Kidney (tissue), 10 donors: ENCODE measurements at regions not wholly inside any gene's neighbourhood (a gene's known extent, or its start where the extent isn't known, plus 50 kb on each side); places are given as distances from the start of the nearest gene placed in this dataset.
"Not testable (repeated sequence)": the region's sequence is repeated elsewhere in the genome, so short reads cannot be mapped to it uniquely, and the experiment has no call there.

Experiments
- DNase-seq, 5 donors: peaks; one replicate each; pipeline ENCODE4 v3.0.0-alpha.2; 2013 to 2020
- FAIRE-seq: peaks from 2 replicates; lab custom pipeline; 2012; peaks lifted over from hg19 to GRCh38; lab: Jason Lieb, UNC
- H3K27ac ChIP-seq, 2 donors: one replicate each; pipeline ENCODE4 v1.7.0; 2013; ENCODE audit warnings: low read depth in 2 of 2, low read length in 2 of 2, inconsistent platforms in 1 of 2
- H3K27me3 ChIP-seq: one replicate; pipeline ENCODE4 v1.7.1; 2013; ENCODE audit warnings: low read length, inconsistent platforms; ENCODE audit not compliant: control insufficient read depth, insufficient read depth
- H3K36me3 ChIP-seq, 3 donors: one replicate each; pipeline versions ENCODE4 v1.7.0 to v1.7.1; 2013; ENCODE audit warnings: low read length in 3 of 3, control low read depth in 1 of 3, inconsistent platforms in 1 of 3; ENCODE audit not compliant: insufficient read depth in 3 of 3, control insufficient read depth in 2 of 3
- H3K4me1 ChIP-seq, 3 donors: one replicate each; pipeline versions ENCODE4 v1.7.0 to v1.7.1; 2013; ENCODE audit warnings: low read length in 3 of 3, inconsistent platforms in 1 of 3, low read depth in 1 of 3; ENCODE audit not compliant: control insufficient read depth in 2 of 3, insufficient read depth in 2 of 3
- H3K4me3 ChIP-seq, 3 donors: one replicate each; pipeline versions ENCODE4 v1.7.0 to v1.8.1; 2013; ENCODE audit warnings: low read length in 3 of 3, control low read depth in 1 of 3, inconsistent platforms in 1 of 3
- H3K9ac ChIP-seq, 3 donors: one replicate each; pipeline versions ENCODE4 v1.7.0 to v1.7.1; 2013; ENCODE audit warnings: low read length in 3 of 3, control low read depth in 1 of 3, inconsistent platforms in 1 of 3
- H3K9me3 ChIP-seq, 3 donors: one replicate each; pipeline versions ENCODE4 v1.7.0 to v1.7.1; 2013; ENCODE audit warnings: low read length in 3 of 3, control low read depth in 1 of 3, inconsistent platforms in 1 of 3; ENCODE audit not compliant: control insufficient read depth in 2 of 3, insufficient read depth in 1 of 3
- intact Hi-C: fragments of 100-400 bp; cut with DNase I; formaldehyde crosslinking; loops from one replicate; pipeline ENCODE4 v1.11.1; 2022
- donor health status: control.
- donor health status: control.
- donor health status: DM: yes; HTN: yes; CAD: no.
- donor health status: Normal renal cell carcinoma (clear cell type).

DNA sequence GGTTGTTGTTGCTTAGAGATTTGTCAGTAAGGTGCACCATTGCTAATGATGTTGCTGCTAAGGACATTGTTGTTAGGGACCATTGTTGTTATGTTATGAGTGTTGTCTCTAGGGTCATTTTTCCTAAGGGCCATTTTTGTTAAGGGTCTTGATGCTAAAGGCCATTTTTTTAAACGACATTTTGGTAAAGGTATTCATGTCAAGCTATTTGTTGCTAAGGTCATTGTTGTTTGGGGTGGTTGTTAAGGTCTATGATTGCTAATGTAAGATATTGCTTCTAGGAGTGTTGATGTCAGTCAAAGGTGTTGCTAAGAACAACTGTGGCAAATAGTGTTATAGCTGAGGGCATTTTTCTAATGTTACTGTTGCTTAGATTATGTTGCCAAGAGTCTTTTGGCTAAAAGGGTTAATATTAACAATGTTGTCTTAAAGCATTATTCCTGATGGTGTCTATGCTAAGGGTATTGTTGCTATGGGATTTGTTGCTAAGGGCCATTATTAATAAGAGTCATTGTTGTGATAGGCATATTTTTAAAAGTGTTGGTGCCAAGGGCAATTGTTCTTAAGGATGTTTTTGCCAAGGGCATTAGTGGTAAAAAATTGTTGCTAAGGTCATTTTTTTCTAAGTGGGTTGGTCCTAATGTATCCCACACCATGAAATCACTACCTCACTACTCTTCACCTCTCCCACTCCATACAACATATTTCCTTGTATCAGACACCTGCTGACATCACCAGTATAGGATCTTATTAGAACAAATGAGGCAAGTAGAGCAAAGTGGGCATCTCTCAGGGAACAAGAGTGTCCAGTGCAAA is 56.2 kb downstream of the SPATA31A6 start:
- H3K9me3 ChIP-seq, H3K27ac ChIP-seq, H3K9ac ChIP-seq, intact Hi-C loops, H3K27me3 ChIP-seq, H3K36me3 ChIP-seq, H3K4me3 ChIP-seq, DNase-seq, H3K4me1 ChIP-seq, FAIRE-seq: not testable (repeated sequence)

DNA sequence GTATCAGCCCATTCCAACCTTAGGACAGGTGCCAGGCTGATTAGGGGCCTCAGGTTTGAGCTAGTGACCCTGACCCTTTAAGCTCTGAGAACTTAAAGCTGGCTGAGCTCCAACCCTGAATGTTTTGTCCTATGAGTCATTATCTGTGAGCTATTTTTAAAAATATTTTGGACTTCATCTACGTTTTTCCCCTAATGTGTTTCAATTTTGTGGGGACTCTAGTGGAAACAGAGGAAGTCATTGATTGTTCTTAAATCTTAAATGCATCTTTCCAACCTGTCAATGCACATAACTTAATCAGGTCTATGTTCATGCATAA is 56.8 kb downstream of the SPATA31A6 start:
- FAIRE-seq, H3K4me3 ChIP-seq, H3K4me1 ChIP-seq, H3K36me3 ChIP-seq, DNase-seq, H3K9me3 ChIP-seq, H3K9ac ChIP-seq, intact Hi-C loops, H3K27ac ChIP-seq, H3K27me3 ChIP-seq: not testable (repeated sequence)

DNA sequence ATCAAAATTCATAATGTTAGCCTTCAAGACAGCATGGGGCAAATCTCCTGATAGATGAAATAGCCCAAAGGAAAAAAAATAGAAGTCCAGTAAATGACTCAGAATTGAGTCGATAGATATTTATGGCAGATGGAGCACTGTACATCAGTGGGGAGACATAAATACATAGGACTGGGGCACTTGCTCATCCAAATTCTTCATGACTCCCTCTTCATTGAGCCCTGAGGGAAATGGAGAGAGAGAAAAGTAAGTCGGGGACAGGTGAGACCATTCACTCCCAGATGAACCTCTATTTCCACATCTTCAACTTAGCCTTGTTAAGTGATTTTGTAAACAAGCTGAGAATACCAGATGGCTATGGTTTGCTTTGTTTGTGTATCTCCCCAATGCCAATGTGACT is 59.8 kb downstream of the SPATA31A6 start:
- H3K9ac ChIP-seq, H3K4me3 ChIP-seq, DNase-seq, H3K9me3 ChIP-seq, H3K36me3 ChIP-seq, H3K27ac ChIP-seq, H3K4me1 ChIP-seq, FAIRE-seq, intact Hi-C loops, H3K27me3 ChIP-seq: not testable (repeated sequence)

DNA sequence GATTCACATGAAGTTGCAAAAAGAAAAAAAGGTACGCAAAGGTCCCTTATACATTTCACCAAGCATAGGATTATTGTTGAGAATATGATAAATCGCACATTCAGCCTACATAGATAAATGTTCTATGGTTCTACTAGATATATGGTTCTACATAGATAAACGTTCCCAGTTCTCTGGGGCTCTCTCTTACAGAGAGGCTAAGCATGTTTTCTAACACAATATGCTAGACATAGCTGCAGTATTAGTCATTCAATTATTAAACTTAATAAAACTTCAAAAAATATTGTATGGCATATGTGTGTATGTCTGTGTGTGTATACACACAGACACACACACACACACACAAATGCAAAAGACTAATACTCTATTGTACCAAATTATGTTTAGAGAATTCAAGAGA is 60.4 kb downstream of the SPATA31A6 start:
- H3K27me3 ChIP-seq, H3K36me3 ChIP-seq, H3K27ac ChIP-seq, H3K4me3 ChIP-seq, H3K4me1 ChIP-seq, H3K9ac ChIP-seq, intact Hi-C loops, H3K9me3 ChIP-seq, DNase-seq, FAIRE-seq: not testable (repeated sequence)

DNA sequence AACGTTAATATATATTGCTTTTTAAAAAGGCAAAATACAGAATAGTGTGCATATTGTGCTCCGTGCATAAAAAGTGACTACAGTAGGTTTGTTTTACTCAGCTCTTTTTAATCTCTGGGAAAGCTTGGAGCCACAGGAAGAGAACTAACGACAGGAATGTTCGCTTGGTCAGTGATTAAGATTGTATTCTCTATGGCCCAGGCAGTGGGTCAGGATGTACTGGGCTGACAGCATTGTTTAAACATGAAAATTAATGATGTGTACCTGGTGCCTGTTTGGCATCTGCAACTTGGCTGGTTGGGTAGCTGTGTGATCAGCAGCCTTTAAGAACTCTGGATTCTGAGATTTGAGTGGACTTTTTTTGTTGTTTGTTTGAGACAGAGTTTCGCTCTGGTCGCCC is 85.3 kb downstream of the SPATA31A6 start:
- H3K36me3 ChIP-seq, H3K4me1 ChIP-seq, H3K9me3 ChIP-seq, H3K4me3 ChIP-seq, H3K27ac ChIP-seq, H3K9ac ChIP-seq, FAIRE-seq, intact Hi-C loops, H3K27me3 ChIP-seq: not testable (repeated sequence)
- peak in 1 of 5 donors; percentile 20 for DNase-seq

DNA sequence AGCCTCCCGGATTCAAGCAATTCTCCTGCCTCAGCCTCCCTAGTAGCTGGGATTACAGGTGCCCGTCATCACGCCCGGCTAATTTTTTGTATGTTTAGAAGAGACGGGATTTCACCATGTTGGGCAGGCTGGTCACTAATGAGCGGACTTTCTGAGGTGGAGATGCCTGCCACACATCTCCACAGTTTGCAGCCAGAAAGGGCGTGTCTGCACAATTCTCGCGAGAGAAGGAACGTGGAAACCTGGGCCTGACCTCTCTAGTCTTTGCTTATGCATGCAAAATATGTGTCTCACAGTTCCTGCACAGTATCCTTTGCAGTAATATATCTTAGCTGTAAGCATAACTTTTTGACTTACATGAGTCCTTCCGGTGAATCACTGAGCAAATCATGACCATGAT is 85.7 kb downstream of the SPATA31A6 start:
- intact Hi-C loops, H3K4me3 ChIP-seq, H3K9me3 ChIP-seq, DNase-seq, FAIRE-seq, H3K27ac ChIP-seq, H3K4me1 ChIP-seq, H3K9ac ChIP-seq, H3K36me3 ChIP-seq, H3K27me3 ChIP-seq: not testable (repeated sequence)

DNA sequence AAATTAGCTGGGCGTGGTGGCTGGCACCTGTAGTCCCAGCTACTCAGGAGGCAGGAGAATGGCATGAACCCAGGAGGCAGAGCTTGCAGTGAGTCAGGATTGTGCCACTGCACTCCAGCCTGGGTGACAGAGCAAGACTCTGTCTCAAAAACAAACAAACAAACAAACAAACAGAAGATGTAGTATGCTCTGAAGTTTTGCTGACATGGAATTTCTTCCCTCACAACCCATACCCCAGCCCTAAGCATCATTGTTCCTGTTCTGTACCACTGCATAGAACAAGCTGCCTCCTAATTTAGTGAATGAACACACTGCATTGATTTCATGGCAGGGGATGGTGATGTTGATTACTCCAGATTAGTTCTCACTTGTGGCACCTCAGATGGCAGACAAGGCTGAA is 89.7 kb downstream of the SPATA31A6 start:
- intact Hi-C loops, H3K36me3 ChIP-seq, FAIRE-seq, H3K4me1 ChIP-seq, H3K9ac ChIP-seq, H3K27me3 ChIP-seq, H3K27ac ChIP-seq, DNase-seq, H3K9me3 ChIP-seq, H3K4me3 ChIP-seq: not testable (repeated sequence)
